Heart left ventricle (tissue), 16 donors: ENCODE measurements at regions not wholly inside any gene's neighbourhood (a gene's known extent, or its start where the extent isn't known, plus 50 kb on each side); places are given as distances from the start of the nearest gene placed in this dataset.

ENCODE experiments used
- ATAC-seq, 4 donors: fragments of 200-7000 bp; cut with Tn5 transposase; one replicate each; pipeline ENCODE4 v1.9.1; 2020 to 2022; ENCODE audit warnings: moderate library complexity in 4 of 4, mild to moderate bottlenecking in 3 of 4, moderate number of reproducible peaks in 1 of 4
- DNase-seq, 5 donors: peaks; one replicate each; pipeline ENCODE4 v3.0.0-alpha.2; 2020
- H3K27ac ChIP-seq, 12 donors: fragments of 200-600 bp; sonication (generic) in 4 of 12; one replicate each; pipeline versions ENCODE4 v1.5.0 to v1.8.0; 2016 to 2022; ENCODE audit warnings: mild to moderate bottlenecking in 2 of 12
- H3K27me3 ChIP-seq, 9 donors: fragments of 200-600 bp; sonication (generic) in 2 of 9; one replicate each; pipeline versions ENCODE4 v1.5.1 to v1.8.0; 2016 to 2022; ENCODE audit warnings: mild to moderate bottlenecking in 3 of 9
- H3K36me3 ChIP-seq, 9 donors: fragments of 200-600 bp; sonication (generic) in 2 of 9; one replicate each; pipeline versions ENCODE4 v1.5.0 to v1.8.0; 2018 to 2022; ENCODE audit warnings: mild to moderate bottlenecking in 2 of 9
- H3K4me1 ChIP-seq, 12 donors: fragments of 200-600 bp; sonication (generic) in 4 of 12; one replicate each; pipeline versions ENCODE4 v1.5.0 to v1.8.0; 2016 to 2022; ENCODE audit warnings: mild to moderate bottlenecking in 3 of 12
- H3K4me3 ChIP-seq, 12 donors: fragments of 200-600 bp; sonication (generic) in 4 of 12; one replicate each; pipeline versions ENCODE4 v1.5.0 to v1.8.0; 2017 to 2022; ENCODE audit warnings: mild to moderate bottlenecking in 9 of 12, moderate library complexity in 4 of 12
- H3K9me3 ChIP-seq, 12 donors: fragments of 200-600 bp; sonication (generic) in 4 of 12; one replicate each; pipeline versions ENCODE4 v1.5.0 to v1.8.0; 2016 to 2022; ENCODE audit warnings: mild to moderate bottlenecking in 1 of 12
- POLR2A ChIP-seq, 2 donors: fragments of 450-650 bp; IDR thresholded peaks; one replicate each; pipeline ENCODE4 v1.6.1; 2017; ENCODE audit warnings: antibody characterized with exemption in 2 of 2, mild to moderate bottlenecking in 2 of 2, moderate library complexity in 2 of 2
- WGBS, 4 donors: extraction: QIAGEN DNeasy Blood & Tissue Kit in 2 of 4; methylation state at CpG; one replicate each; pipeline versions ENCODE4 v1.1.5 to v1.1.7; 2013 to 2018; 5-methylcytosine and 5-hydroxymethylcytosine counted together
- intact Hi-C, 10 donors: fragments of 100-400 bp; cut with DNase I; formaldehyde crosslinking; loops; one replicate each; pipeline versions ENCODE4 v1.11.1 to v1.14.2; 2022
- TF ChIP-seq, protein P1 (sequence below), 12 donors: fragments of 200-600 bp; sonication (generic) in 4 of 12; IDR thresholded peaks; one replicate each; pipeline versions ENCODE4 v1.5.0 to v1.8.0; 2018 to 2022; ENCODE audit warnings: antibody characterized with exemption in 12 of 12, mild to moderate bottlenecking in 5 of 12
- donor health status: ischemic (EF 13 %, LVEDD 7.1; RV severe dilation, severe dysfunction).
- donor health status: healthy with polysubstance abuse.
- donor health status: DM: no; HTN: yes; CAD: no.
- donor health status: DM: no; HTN: no; CAD: no.
- donor health status: ischemic (EF 25% LVEDD 6.9; RV normal size, moderate dysfunction).
- donor health status: ischemic (EF 25% LVEDD 5.7; RV mildly dilated, moderate dysfunction).
- donor health status: healthy.
- donor health status: DM: yes; HTN: yes; CAD: no.
- donor health status: ischemic (EF 35%, LVEDD 5.7; RV mildly dilated, moderate dysfunction).
- donor health status: nonischemic (EF 11% LVEDD 7.7; RV severe dilation, severe dysfunction).
- donor health status: DM: yes; HTN: yes; CAD: no.
- donor health status: PGD.
- donor health status: ischemic (EF 29% LVEDD 5.4; RV normal size, mild dysfunction).
- donor health status: nonischemic (EF 23%, LVEDD 6.1; RV moderate dilation, normal function).

DNA sequence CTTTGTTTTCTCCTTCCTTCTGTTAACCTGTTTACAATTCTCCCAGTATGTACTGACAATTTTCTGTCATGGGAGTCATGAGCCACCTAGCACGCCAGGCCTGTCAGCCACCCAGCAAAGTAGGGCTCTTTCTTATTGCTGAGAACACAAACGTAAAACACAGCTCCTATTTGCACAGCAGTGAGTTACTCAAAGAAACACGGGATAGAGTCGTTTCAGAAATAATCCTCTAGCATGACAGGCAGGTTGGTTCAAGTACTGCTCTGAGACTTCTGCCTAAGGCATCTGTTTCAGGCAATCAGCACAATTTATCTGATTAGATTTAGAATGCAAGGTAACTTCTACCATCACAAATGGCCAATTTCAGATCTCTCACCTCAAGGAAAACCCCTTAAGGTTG is 88.8 kb downstream of the CD24 start:
- Histone ChIP-seq H3K27me3 (peaks cover 0 to 12% (median 0%) of the 10 kb centered on the region in 9 donors), H3K27ac (no peak overlapping the region), H3K36me3 (no peaks in the 10 kb centered on the region), H3K4me3 (no peak overlapping the region), H3K9me3 (no peaks in the 10 kb centered on the region), H3K4me1 (no peaks in the 10 kb centered on the region)
- TF ChIP-seq, protein P1, sequence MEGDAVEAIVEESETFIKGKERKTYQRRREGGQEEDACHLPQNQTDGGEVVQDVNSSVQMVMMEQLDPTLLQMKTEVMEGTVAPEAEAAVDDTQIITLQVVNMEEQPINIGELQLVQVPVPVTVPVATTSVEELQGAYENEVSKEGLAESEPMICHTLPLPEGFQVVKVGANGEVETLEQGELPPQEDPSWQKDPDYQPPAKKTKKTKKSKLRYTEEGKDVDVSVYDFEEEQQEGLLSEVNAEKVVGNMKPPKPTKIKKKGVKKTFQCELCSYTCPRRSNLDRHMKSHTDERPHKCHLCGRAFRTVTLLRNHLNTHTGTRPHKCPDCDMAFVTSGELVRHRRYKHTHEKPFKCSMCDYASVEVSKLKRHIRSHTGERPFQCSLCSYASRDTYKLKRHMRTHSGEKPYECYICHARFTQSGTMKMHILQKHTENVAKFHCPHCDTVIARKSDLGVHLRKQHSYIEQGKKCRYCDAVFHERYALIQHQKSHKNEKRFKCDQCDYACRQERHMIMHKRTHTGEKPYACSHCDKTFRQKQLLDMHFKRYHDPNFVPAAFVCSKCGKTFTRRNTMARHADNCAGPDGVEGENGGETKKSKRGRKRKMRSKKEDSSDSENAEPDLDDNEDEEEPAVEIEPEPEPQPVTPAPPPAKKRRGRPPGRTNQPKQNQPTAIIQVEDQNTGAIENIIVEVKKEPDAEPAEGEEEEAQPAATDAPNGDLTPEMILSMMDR (IDR thresholded peaks at IDR 0.05): no peak
- TF ChIP-seq POLR2A (IDR thresholded peaks at IDR 0.05): no peak
- no peak for ATAC-seq
- no peak for DNase-seq
- WGBS, 4 donors: 36 to 46% (median 39%) methylated on average over 4 of the region's 4 CpGs
- intact Hi-C loops: no loop called here

DNA sequence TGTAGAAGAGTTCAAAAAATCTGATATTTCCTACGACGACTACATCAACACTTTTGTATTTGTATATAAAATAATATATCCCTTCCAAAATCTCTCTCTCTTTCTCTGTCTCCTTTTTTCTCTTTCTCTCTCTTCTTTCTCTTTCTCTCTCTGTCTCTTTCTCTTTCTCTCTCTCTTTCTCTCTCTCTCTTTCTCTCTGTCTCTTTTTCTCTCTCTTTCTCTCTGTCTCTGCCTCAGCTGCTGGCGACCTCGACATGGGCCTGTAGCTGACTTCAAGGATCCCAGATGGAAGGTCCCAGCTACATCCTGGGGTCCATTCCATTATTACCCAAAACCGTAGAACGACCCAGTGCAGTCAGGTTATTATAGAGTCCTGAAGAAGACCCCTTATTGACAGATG is 90.0 kb downstream of the CD24 start:
- 87 to 90% (median 88%) methylated on average over 6 of the region's 6 CpGs for WGBS, 4 donors
- no peak for TF ChIP-seq POLR2A (IDR thresholded peaks at IDR 0.05)
- TF ChIP-seq, protein P1 (IDR thresholded peaks at IDR 0.05): no peak
- no peak for ATAC-seq
- Histone ChIP-seq H3K4me3 (no peak overlapping the region), H3K36me3 (no peaks in the 10 kb centered on the region), H3K27me3 (peaks cover 0 to 4% (median 0%) of the 10 kb centered on the region in 9 donors), H3K4me1 (no peaks in the 10 kb centered on the region), H3K9me3 (no peaks in the 10 kb centered on the region), H3K27ac (no peak overlapping the region)
- no peak for DNase-seq
- intact Hi-C loops: no loop called here

- Histone ChIP-seq H3K36me3 (no peaks in the 10 kb centered on the region), H3K27me3 (peaks cover 0 to 3% (median 0%) of the 10 kb centered on the region in 9 donors), H3K4me1 (no peaks in the 10 kb centered on the region), H3K27ac (no peak overlapping the region), H3K9me3 (no peaks in the 10 kb centered on the region), H3K4me3 (no peak overlapping the region)
- 37 to 57% (median 47%) methylated on average over 4 of the region's 4 CpGs for WGBS, 4 donors
- ATAC-seq: no peak
- TF ChIP-seq, protein P1 (IDR thresholded peaks at IDR 0.05): no peak
- TF ChIP-seq POLR2A (IDR thresholded peaks at IDR 0.05): no peak
- no peak for DNase-seq
- intact Hi-C loops: no loop called here
Observed at GRCh38 chr6:106883808-106884262, 90.7 kb downstream of the CD24 start.

DNA sequence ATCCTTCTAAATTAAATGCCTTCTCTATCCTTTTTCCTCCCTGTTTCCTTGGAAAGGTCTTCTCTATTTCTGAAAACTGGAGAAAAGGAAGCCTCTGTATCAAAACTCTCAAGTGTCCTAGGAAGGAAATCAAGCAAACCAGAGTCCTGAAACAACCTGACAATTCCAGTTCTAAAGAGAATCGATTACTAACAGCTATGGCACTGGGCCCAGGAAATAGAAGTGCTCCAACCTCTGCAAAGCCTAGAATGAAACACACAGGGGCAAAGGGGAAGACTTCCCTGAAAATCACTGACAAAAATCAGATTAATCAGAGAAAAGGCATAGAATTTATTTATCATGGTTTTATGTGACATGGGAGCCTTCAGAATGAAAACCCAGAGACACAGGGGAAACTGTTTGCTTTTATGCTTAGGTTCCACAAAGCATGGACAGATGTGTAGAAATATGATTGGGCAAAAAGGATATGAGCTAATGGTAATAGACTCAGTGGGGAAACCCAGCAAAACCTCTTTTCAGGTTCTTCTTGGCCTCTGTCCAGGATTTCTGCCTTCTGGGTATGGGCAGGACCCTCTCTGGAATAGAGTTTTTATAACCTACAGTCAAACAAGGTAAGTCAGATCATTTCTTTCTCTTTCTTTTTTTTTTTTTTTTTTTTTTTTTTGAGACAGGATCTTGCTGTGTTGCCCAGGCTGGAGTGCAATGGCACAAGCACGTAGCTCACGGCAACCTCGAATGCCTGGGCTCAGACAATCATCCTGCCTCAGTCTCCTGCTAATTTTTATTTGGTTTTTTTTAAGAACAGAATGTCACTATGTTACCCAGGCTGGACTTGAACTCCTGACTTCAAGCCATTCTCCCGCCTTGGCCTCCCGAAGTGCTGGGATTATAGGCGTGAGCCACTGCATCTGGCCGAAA is 91.7 kb downstream of the CD24 start:
- DNase-seq (no peak), ATAC-seq (no peak)
- intact Hi-C loops: no loop called here
- no peaks in the 10 kb centered on the region for H3K36me3 ChIP-seq
- 88 to 93% (median 92%) methylated on average over 8 of the region's 8 CpGs for WGBS, 4 donors
- peaks cover 0 to under 1% (median 0%) of the 10 kb centered on the region in 12 donors for H3K9me3 ChIP-seq
- H3K4me3 ChIP-seq: no peak overlapping the region
- H3K27me3 ChIP-seq: peaks cover 0 to 5% (median 0%) of the 10 kb centered on the region in 9 donors
- no peak overlapping the region for H3K27ac ChIP-seq
- TF ChIP-seq, protein P1 (IDR thresholded peaks at IDR 0.05): no peak
- TF ChIP-seq POLR2A (IDR thresholded peaks at IDR 0.05): no peak
- no peaks in the 10 kb centered on the region for H3K4me1 ChIP-seq
